H1 (cell line): ENCODE measurements at regions not wholly inside any gene's neighbourhood (a gene's known extent, or its start where the extent isn't known, plus 50 kb on each side); places are given as distances from the start of the nearest gene placed in this dataset.

Experiments
- CTCF ChIA-PET: fragments of 300-600 bp; sonication (Branson Sonifier 250); formaldehyde crosslinking; loops from one replicate; lab custom pipeline; 2021; ENCODE audit not compliant: partially characterized antibody; lab: Charles Lee
- POLR2A ChIA-PET: fragments of 300-600 bp; sonication (Branson Sonifier 250); formaldehyde crosslinking; loops from one replicate; lab custom pipeline; 2021; ENCODE audit warnings: inconsistent platforms; ENCODE audit not compliant: partially characterized antibody; lab: Charles Lee
- DNase-seq, 2 experiments: peaks; one replicate each; pipeline versions ENCODE4 v3.0.0 to v3.0.0-alpha.2; 2010 to 2022; ENCODE audit warnings: low spot score in 2 of 2, low read depth in 1 of 2, mixed read lengths in 1 of 2
- FAIRE-seq: peaks from 2 replicates; lab custom pipeline; 2011; peaks lifted over from hg19 to GRCh38; lab: Jason Lieb, UNC
- H2AFZ ChIP-seq: 2 replicates; pipeline ENCODE4 v1.8.1; 2012; ENCODE audit warnings: low read length, inconsistent platforms
- H2AK5ac ChIP-seq: 2 replicates; pipeline ENCODE4 v1.6.1; 2013; ENCODE audit warnings: low read depth, low read length
- H2BK120ac ChIP-seq: replicated peaks from 2 replicates; pipeline ENCODE3; 2013; ENCODE audit warnings: low read depth, low read length, inconsistent platforms
- H2BK12ac ChIP-seq: 2 replicates; pipeline ENCODE4 v1.6.1; 2013; ENCODE audit warnings: low read depth, low read length
- H2BK15ac ChIP-seq: 2 replicates; pipeline ENCODE4 v1.6.1; 2013; ENCODE audit warnings: low read length
- H2BK20ac ChIP-seq: 2 replicates; pipeline ENCODE4 v1.6.1; 2013; ENCODE audit warnings: low read length
- H2BK5ac ChIP-seq: 2 replicates; pipeline ENCODE4 v1.6.1; 2013; ENCODE audit warnings: low read depth, low read length
- H3K14ac ChIP-seq: 2 replicates; pipeline ENCODE4 v1.6.1; 2013; ENCODE audit warnings: inconsistent platforms; ENCODE audit not compliant: insufficient read length
- H3K18ac ChIP-seq: 2 replicates; pipeline ENCODE4 v1.6.1; 2013; ENCODE audit warnings: low read length; ENCODE audit errors: extremely low read depth
- H3K23ac ChIP-seq: 2 replicates; pipeline ENCODE4 v1.6.1; 2013; ENCODE audit warnings: inconsistent platforms; ENCODE audit not compliant: insufficient read length
- H3K23me2 ChIP-seq: 2 replicates; pipeline ENCODE4 v1.6.1; 2013; ENCODE audit warnings: low read depth, low read length
- H3K27ac ChIP-seq: 2 replicates; pipeline ENCODE4 v1.6.1; 2011; ENCODE audit warnings: low read depth, low read length, inconsistent platforms
- H3K27me3 ChIP-seq, 4 experiments: replicated peaks in 1 of 4; 1 replicate in 1 of 4; 2 replicates in 3 of 4; pipeline versions ENCODE4 v1.6.1 to v1.8.1; 2011 to 2013; ENCODE audit warnings: low read length in 3 of 4, mild to moderate bottlenecking in 3 of 4, inconsistent platforms in 2 of 4, mixed read lengths in 2 of 4, moderate library complexity in 1 of 4; ENCODE audit not compliant: control insufficient read depth in 3 of 4, insufficient read depth in 3 of 4; ENCODE audit errors: extremely low read depth in 1 of 4
- H3K36me3 ChIP-seq, 4 experiments: 2 replicates each; pipeline versions ENCODE4 v1.6.1 to v1.8.1; 2011 to 2013; ENCODE audit warnings: mild to moderate bottlenecking in 4 of 4, low read length in 3 of 4, moderate library complexity in 2 of 4, control low read depth in 1 of 4, inconsistent platforms in 1 of 4; ENCODE audit not compliant: insufficient read depth in 4 of 4, control insufficient read depth in 2 of 4
- H3K4ac ChIP-seq: replicated peaks from 2 replicates; pipeline ENCODE3; 2013; ENCODE audit warnings: low read length, low read depth, mixed read lengths, inconsistent platforms; ENCODE audit not compliant: insufficient read length
- H3K4me1 ChIP-seq, 4 experiments: replicated peaks in 1 of 4; 1 replicate in 1 of 4; 2 replicates in 3 of 4; pipeline versions ENCODE4 v1.6.1 to v1.8.1; 2011 to 2013; ENCODE audit warnings: low read length in 3 of 4, inconsistent platforms in 2 of 4, mixed read lengths in 1 of 4; ENCODE audit not compliant: insufficient read depth in 4 of 4, control insufficient read depth in 3 of 4
- H3K4me2 ChIP-seq, 2 experiments: 2 replicates each; pipeline versions ENCODE4 v1.6.1 to v1.8.1; 2011 to 2013; ENCODE audit warnings: low read depth in 2 of 2, low read length in 2 of 2, control low read depth in 1 of 2, inconsistent platforms in 1 of 2, mild to moderate bottlenecking in 1 of 2; ENCODE audit not compliant: insufficient read depth in 1 of 2
- H3K4me3 ChIP-seq, 4 experiments: fragments of 200-600, 300-600 bp in 1 of 4; sonication (generic), shearing (Covaris generic), sonication (Bioruptor Twin) in 1 of 4; 2 replicates each; pipeline versions ENCODE4 v1.5.1 to v1.8.1; 2011 to 2016; ENCODE audit warnings: low read length in 4 of 4, low read depth in 3 of 4, control low read depth in 2 of 4, inconsistent platforms in 2 of 4, mild to moderate bottlenecking in 2 of 4, mixed read lengths in 1 of 4, moderate library complexity in 1 of 4; ENCODE audit not compliant: insufficient read depth in 2 of 4; ENCODE audit errors: extremely low read depth in 1 of 4
- H3K56ac ChIP-seq: replicated peaks from 2 replicates; pipeline ENCODE3; 2013; ENCODE audit warnings: low read depth, mild to moderate bottlenecking, mixed read lengths, low read length, inconsistent platforms; ENCODE audit not compliant: insufficient read length
- H3K79me1 ChIP-seq: 2 replicates; pipeline ENCODE4 v1.6.1; 2013; ENCODE audit warnings: low read depth, low read length, control low read depth
- H3K79me2 ChIP-seq, 2 experiments: 2 replicates each; pipeline versions ENCODE4 v1.6.1 to v1.8.1; 2012 to 2013; ENCODE audit warnings: low read length in 2 of 2, mild to moderate bottlenecking in 2 of 2, inconsistent platforms in 1 of 2; ENCODE audit not compliant: insufficient read depth in 2 of 2, control insufficient read depth in 1 of 2
- H3K9ac ChIP-seq, 4 experiments: replicated peaks in 1 of 4; 1 replicate in 1 of 4; 2 replicates in 3 of 4; pipeline versions ENCODE4 v1.6.1 to v1.8.1; 2011 to 2013; ENCODE audit warnings: low read depth in 3 of 4, low read length in 3 of 4, control low read depth in 2 of 4, mild to moderate bottlenecking in 2 of 4, moderate library complexity in 2 of 4, inconsistent platforms in 1 of 4; ENCODE audit errors: extremely low read depth in 1 of 4
- H3K9me3 ChIP-seq, 2 experiments: 2 replicates each; pipeline versions ENCODE4 v1.6.1 to v1.8.1; 2012 to 2013; ENCODE audit warnings: mild to moderate bottlenecking in 2 of 2, moderate library complexity in 2 of 2, control low read depth in 1 of 2, inconsistent platforms in 1 of 2, low read depth in 1 of 2, low read length in 1 of 2, mixed read lengths in 1 of 2; ENCODE audit not compliant: insufficient read depth in 2 of 2
- H4K20me1 ChIP-seq, 2 experiments: replicated peaks in 1 of 2; 2 replicates each; pipeline versions ENCODE3 to v1.8.1; 2011 to 2013; ENCODE audit warnings: inconsistent platforms in 2 of 2, low read length in 2 of 2, mild to moderate bottlenecking in 1 of 2; ENCODE audit not compliant: insufficient read depth in 2 of 2, control insufficient read depth in 1 of 2
- H4K5ac ChIP-seq: 2 replicates; pipeline ENCODE4 v1.6.1; 2013; ENCODE audit warnings: low read length, low read depth, mixed read lengths, inconsistent platforms; ENCODE audit not compliant: insufficient read length
- H4K8ac ChIP-seq: 2 replicates; pipeline ENCODE4 v1.8.0; 2013; ENCODE audit warnings: mild to moderate bottlenecking, moderate library complexity, low read length, inconsistent platforms; ENCODE audit not compliant: insufficient read depth; ENCODE audit errors: extremely low read depth
- H4K91ac ChIP-seq: replicated peaks from 2 replicates; pipeline ENCODE3; 2013; ENCODE audit warnings: low read length, mixed read lengths, inconsistent platforms; ENCODE audit not compliant: insufficient read length
- ASH2L ChIP-seq: fragments of 200-600, 300-600 bp; sonication (generic); IDR thresholded peaks from one replicate; pipeline ENCODE4 v1.7.1; 2017; ENCODE audit warnings: low read length
- CREB1 ChIP-seq: IDR thresholded peaks from 2 replicates; pipeline ENCODE4 v1.6.1; 2012; ENCODE audit warnings: inconsistent platforms
- GTF2F1 ChIP-seq: IDR thresholded peaks from 2 replicates; pipeline ENCODE4 v1.6.1; 2012; ENCODE audit warnings: low read depth, low read length, improper control_type of control experiment, borderline replicate concordance
- HDAC2 ChIP-seq, 2 experiments: fragments of 300-600 bp in 1 of 2; sonication (generic) in 1 of 2; IDR thresholded peaks; 2 replicates each; pipeline ENCODE4 v1.6.1; 2011 to 2012; ENCODE audit warnings: low read depth in 2 of 2, low read length in 2 of 2, mild to moderate bottlenecking in 2 of 2, moderate library complexity in 2 of 2, borderline replicate concordance in 1 of 2, inconsistent platforms in 1 of 2
- KDM1A ChIP-seq: fragments of 200-600, 300-600 bp; sonication (generic); IDR thresholded peaks from 2 replicates; pipeline ENCODE4 v1.7.1; 2016; ENCODE audit warnings: mild to moderate bottlenecking, low read length, borderline replicate concordance
- POLR2AphosphoS5 ChIP-seq: IDR thresholded peaks from 2 replicates; pipeline ENCODE4 v1.6.1; 2011; ENCODE audit warnings: low read depth, low read length
- SAP30 ChIP-seq: fragments of 300-600 bp; sonication (generic); IDR thresholded peaks from 2 replicates; pipeline ENCODE4 v1.7.1; 2012; ENCODE audit warnings: low read length, moderate library complexity, mild to moderate bottlenecking, inconsistent platforms; ENCODE audit not compliant: insufficient read depth, insufficient replicate concordance
- SP2 ChIP-seq: IDR thresholded peaks from 2 replicates; pipeline ENCODE4 v1.6.1; 2012; ENCODE audit warnings: mild to moderate bottlenecking, low read length, inconsistent platforms
- TBP ChIP-seq: IDR thresholded peaks from 2 replicates; pipeline ENCODE4 v1.6.1; 2011; ENCODE audit warnings: low read depth, low read length, improper control_type of control experiment
- YY1 ChIP-seq: IDR thresholded peaks from 2 replicates; pipeline ENCODE4 v1.6.1; 2011; ENCODE audit warnings: low read depth, mild to moderate bottlenecking, low read length
- ZNF274 ChIP-seq: IDR thresholded peaks from 2 replicates; pipeline ENCODE4 v1.7.0; 2012; ENCODE audit warnings: low read length, borderline replicate concordance; ENCODE audit errors: extremely low read depth
- WGBS, 2 experiments: shearing (Covaris generic) in 1 of 2; methylation state at CpG; one replicate each; pipeline versions ENCODE4 v1.1.6 to v1.1.7; 2013 to 2015; ENCODE audit warnings: low lambda C conversion rate in 2 of 2, mixed read lengths in 2 of 2, inconsistent platforms in 1 of 2, low coverage in 1 of 2, missing lambda C conversion rate in 1 of 2; ENCODE audit not compliant: insufficient replicate concordance in 2 of 2, insufficient coverage in 1 of 2, insufficient read length in 1 of 2; ENCODE audit errors: extremely low coverage in 1 of 2, missing lambda C conversion rate in 1 of 2; 5-methylcytosine and 5-hydroxymethylcytosine counted together

- Histone ChIP-seq H3K36me3 (no peaks in the 10 kb centered on the region), H3K56ac (no peak overlapping the region), H3K4me3 (no peak overlapping the region), H3K23ac (no peak overlapping the region), H4K8ac (no peak overlapping the region), H3K27me3 (no peaks in the 10 kb centered on the region), H3K4me2 (no peak overlapping the region), H3K79me2 (no peaks in the 10 kb centered on the region), H3K79me1 (no peaks in the 10 kb centered on the region), H3K14ac (no peak overlapping the region), H2BK15ac (no peak overlapping the region; the same call in 1 of the 2 replicates), H3K18ac (no peak overlapping the region), H4K91ac (no peak overlapping the region), H2AK5ac (no peak overlapping the region), H2BK120ac (no peak overlapping the region), H2BK12ac (no peak overlapping the region), H2AFZ (peak overlapping the region; percentile 91), H2BK5ac (no peak overlapping the region; the same call in 1 of the 2 replicates), H3K4ac (no peak overlapping the region), H3K9ac (no peak overlapping the region), H4K5ac (no peak overlapping the region), H3K9me3 (no peaks in the 10 kb centered on the region), H3K4me1 (no peaks in the 10 kb centered on the region), H4K20me1 (no peaks in the 10 kb centered on the region), H2BK20ac (no peak overlapping the region), H3K27ac (no peak overlapping the region), H3K23me2 (no peaks in the 10 kb centered on the region)
- FAIRE-seq = no peak
- ChIA-PET CTCF (interaction anchor here (0.6 to 0.7 kb wide), 2 partner anchors 89 to 312 kb away, joined by 3 read pairs; no protein-coding TSS in a partner anchor), POLR2A (no interaction called here)
- WGBS, 2 experiments = 81% methylated on average over 2 of the region's 2 CpGs; no CpG with 5 or more reads in 1 of the 2 experiments
- no peak for DNase-seq
- TF ChIP-seq ASH2L (no peak), CREB1 (no peak), TBP (no peak), ZNF274 (no peak), YY1 (no peak), GTF2F1 (no peak), HDAC2 (IDR thresholded peaks at IDR 0.05; ENCODE audit: borderline replicate concordance in 1 of 2, low read depth in 2 of 2, low read length in 2 of 2) (no peak), POLR2AphosphoS5 (no peak), KDM1A (no peak), SP2 (no peak), SAP30 (no peak)
These were observed 577.4 kb upstream of the GCFC2 start for GRCh38 chr2:76288146-76288545.
